ENCODE measurements at regions not wholly inside any gene's neighbourhood (a gene's known extent, or its start where the extent isn't known, plus 50 kb on each side); places are given as distances from the start of the nearest gene placed in this dataset.

- Histone ChIP-seq H3K9ac (ENCODE audit: insufficient read length) (no peak overlapping the region), H3K9me3 (ENCODE audit: low read depth, low read length) (no peaks in the 10 kb centered on the region)
These were observed 881.3 kb downstream of the KCNA4 start for GRCh38 chr11:29135504-29135903.

GRCh38 chr11:29131055-29131454, 885.8 kb downstream of the KCNA4 start:
- no peaks in the 10 kb centered on the region for H3K36me3 ChIP-seq (ENCODE audit: insufficient read depth, low read length)
- H3K4me3 ChIP-seq, result no peak overlapping the region
- no peak for TF ChIP-seq POLR2AphosphoS5 (IDR thresholded peaks at IDR 0.05; ENCODE audit: borderline replicate concordance, low read depth, low read length)
- TF ChIP-seq EZH2 (IDR thresholded peaks at IDR 0.05), result no peak
- no peak for TF ChIP-seq FOXP2 (optimal IDR thresholded peaks at IDR 0.05; ENCODE audit: control extremely low read depth, extremely low read length, insufficient read depth)
- no peak overlapping the region for H3K27ac ChIP-seq
- H3K9me3 ChIP-seq (ENCODE audit: low read depth, low read length), result no peaks in the 10 kb centered on the region
- H3K9ac ChIP-seq (ENCODE audit: insufficient read length), result no peak overlapping the region
- no peak for DNase-seq (ENCODE audit: low read depth, low spot score)

More at GRCh38 chr11:29135504-29135903, 881.3 kb downstream of the KCNA4 start:
- no peak overlapping the region for H3K4me3 ChIP-seq
- no peaks in the 10 kb centered on the region for H3K36me3 ChIP-seq (ENCODE audit: insufficient read depth, low read length)
- H3K27ac ChIP-seq, result no peak overlapping the region
- no peak for TF ChIP-seq EZH2 (IDR thresholded peaks at IDR 0.05)
- no peak for TF ChIP-seq POLR2AphosphoS5 (IDR thresholded peaks at IDR 0.05; ENCODE audit: borderline replicate concordance, low read depth, low read length)
- TF ChIP-seq FOXP2 (optimal IDR thresholded peaks at IDR 0.05; ENCODE audit: control extremely low read depth, extremely low read length, insufficient read depth), result no peak
- no peak for DNase-seq (ENCODE audit: low read depth, low spot score)

- Histone ChIP-seq H3K36me3 (ENCODE audit: insufficient read depth, low read length) (no peaks in the 10 kb centered on the region), H3K9me3 (ENCODE audit: low read depth, low read length) (no peaks in the 10 kb centered on the region), H3K9ac (ENCODE audit: insufficient read length) (no peak overlapping the region), H3K27ac (no peak overlapping the region), H3K4me3 (no peak overlapping the region)
- DNase-seq (ENCODE audit: low read depth, low spot score), result no peak
- TF ChIP-seq POLR2AphosphoS5 (IDR thresholded peaks at IDR 0.05; ENCODE audit: borderline replicate concordance, low read depth, low read length) (no peak), EZH2 (IDR thresholded peaks at IDR 0.05) (no peak), FOXP2 (optimal IDR thresholded peaks at IDR 0.05; ENCODE audit: control extremely low read depth, extremely low read length, insufficient read depth) (no peak)
These were observed 887.0 kb downstream of the KCNA4 start for GRCh38 chr11:29129844-29130243.

- H3K4me3 ChIP-seq, result no peak overlapping the region
- TF ChIP-seq POLR2AphosphoS5 (IDR thresholded peaks at IDR 0.05; ENCODE audit: borderline replicate concordance, low read depth, low read length) (no peak), FOXP2 (optimal IDR thresholded peaks at IDR 0.05; ENCODE audit: control extremely low read depth, extremely low read length, insufficient read depth) (no peak), EZH2 (IDR thresholded peaks at IDR 0.05) (no peak)
- H3K27ac ChIP-seq, result no peak overlapping the region
- H3K9me3 ChIP-seq (ENCODE audit: low read depth, low read length), result no peaks in the 10 kb centered on the region
- DNase-seq (ENCODE audit: low read depth, low spot score), result no peak
- no peaks in the 10 kb centered on the region for H3K36me3 ChIP-seq (ENCODE audit: insufficient read depth, low read length)
- no peak overlapping the region for H3K9ac ChIP-seq (ENCODE audit: insufficient read length)
These were observed 889.4 kb downstream of the KCNA4 start for GRCh38 chr11:29127461-29127860.

GRCh38 chr11:29125606-29126005, 891.2 kb downstream of the KCNA4 start:
- TF ChIP-seq POLR2AphosphoS5 (IDR thresholded peaks at IDR 0.05; ENCODE audit: borderline replicate concordance, low read depth, low read length) (no peak), EZH2 (IDR thresholded peaks at IDR 0.05) (no peak), FOXP2 (optimal IDR thresholded peaks at IDR 0.05; ENCODE audit: control extremely low read depth, extremely low read length, insufficient read depth) (no peak)
- Histone ChIP-seq H3K9me3 (ENCODE audit: low read depth, low read length) (no peaks in the 10 kb centered on the region), H3K9ac (ENCODE audit: insufficient read length) (no peak overlapping the region), H3K27ac (no peak overlapping the region), H3K36me3 (ENCODE audit: insufficient read depth, low read length) (no peaks in the 10 kb centered on the region), H3K4me3 (no peak overlapping the region)
- no peak for DNase-seq (ENCODE audit: low read depth, low spot score)

GRCh38 chr11:29124470-29124869, 892.4 kb downstream of the KCNA4 start:
- H3K9ac ChIP-seq (ENCODE audit: insufficient read length), result no peak overlapping the region
- no peak for TF ChIP-seq POLR2AphosphoS5 (IDR thresholded peaks at IDR 0.05; ENCODE audit: borderline replicate concordance, low read depth, low read length)
- no peak for TF ChIP-seq FOXP2 (optimal IDR thresholded peaks at IDR 0.05; ENCODE audit: control extremely low read depth, extremely low read length, insufficient read depth)
- no peak for TF ChIP-seq EZH2 (IDR thresholded peaks at IDR 0.05)

GRCh38 chr11:29119707-29120618, 896.9 kb downstream of the KCNA4 start:
- Histone ChIP-seq H3K9ac (ENCODE audit: insufficient read length) (no peak overlapping the region), H3K4me3 (no peak overlapping the region), H3K9me3 (ENCODE audit: low read depth, low read length) (no peaks in the 10 kb centered on the region), H3K27ac (no peak overlapping the region), H3K36me3 (ENCODE audit: insufficient read depth, low read length) (no peaks in the 10 kb centered on the region)
- TF ChIP-seq FOXP2 (optimal IDR thresholded peaks at IDR 0.05; ENCODE audit: control extremely low read depth, extremely low read length, insufficient read depth) (no peak), POLR2AphosphoS5 (IDR thresholded peaks at IDR 0.05; ENCODE audit: borderline replicate concordance, low read depth, low read length) (no peak), EZH2 (IDR thresholded peaks at IDR 0.05) (no peak)
- no peak for DNase-seq (ENCODE audit: low read depth, low spot score)

More at GRCh38 chr11:29124470-29124869, 892.4 kb downstream of the KCNA4 start:
- Histone ChIP-seq H3K27ac (no peak overlapping the region), H3K36me3 (ENCODE audit: insufficient read depth, low read length) (no peaks in the 10 kb centered on the region), H3K4me3 (no peak overlapping the region), H3K9me3 (ENCODE audit: low read depth, low read length) (no peaks in the 10 kb centered on the region)
- DNase-seq (ENCODE audit: low read depth, low spot score), result no peak

- TF ChIP-seq FOXP2 (optimal IDR thresholded peaks at IDR 0.05; ENCODE audit: control extremely low read depth, extremely low read length, insufficient read depth), result no peak
- TF ChIP-seq POLR2AphosphoS5 (IDR thresholded peaks at IDR 0.05; ENCODE audit: borderline replicate concordance, low read depth, low read length), result no peak
- no peak for TF ChIP-seq EZH2 (IDR thresholded peaks at IDR 0.05)
- H3K9ac ChIP-seq (ENCODE audit: insufficient read length), result no peak overlapping the region
- no peaks in the 10 kb centered on the region for H3K9me3 ChIP-seq (ENCODE audit: low read depth, low read length)
- no peaks in the 10 kb centered on the region for H3K36me3 ChIP-seq (ENCODE audit: insufficient read depth, low read length)
- no peak for DNase-seq (ENCODE audit: low read depth, low spot score)
- no peak overlapping the region for H3K27ac ChIP-seq
- no peak overlapping the region for H3K4me3 ChIP-seq
These were observed 897.7 kb downstream of the KCNA4 start for GRCh38 chr11:29119116-29119515.
